Stimulated activated CD4-positive, alpha-beta T cell treated with anti-CD3 and anti-CD28 coated beads, TNF-alpha, amount 100 ng/mL, for 48 hours (primary cell): ENCODE measurements at regions not wholly inside any gene's neighbourhood (a gene's known extent, or its start where the extent isn't known, plus 50 kb on each side); places are given as distances from the start of the nearest gene placed in this dataset.
A peak's percentile ranks its signal among the peaks of the same experiment; 100 is the strongest.

Experiments
- DNase-seq, 3 donors: peaks; one replicate each; pipeline ENCODE4 v3.0.0-alpha.2; 2020; ENCODE audit warnings: low read depth in 3 of 3

- peak; percentile 53 to 78 (median 69) for DNase-seq
Measured at GRCh38 chr9:6703898-6704639, 53.7 kb upstream of the KDM4C start.

- no peak for DNase-seq
Measured at GRCh38 chr9:6702707-6703106, 55.1 kb upstream of the KDM4C start.

- no peak for DNase-seq
Measured at GRCh38 chr9:6696178-6696577, 50.6 kb upstream of the GLDC start.

- no peak for DNase-seq
Measured at GRCh38 chr9:6695121-6695814, 49.7 kb upstream of the GLDC start.
